Embryonic facial prominence (tissue), 1 donor: ENCODE measurements at regions not wholly inside any gene's neighbourhood (a gene's known extent, or its start where the extent isn't known, plus 50 kb on each side); places are given as distances from the start of the nearest gene placed in this dataset.
"Not testable (repeated sequence)": the region's sequence is repeated elsewhere in the genome, so short reads cannot be mapped to it uniquely, and the experiment has no call there.

Experiments
- DNase-seq: peaks from one replicate; pipeline ENCODE4 v3.0.0-alpha.2; 2016; ENCODE audit errors: extremely low spot score

DNA sequence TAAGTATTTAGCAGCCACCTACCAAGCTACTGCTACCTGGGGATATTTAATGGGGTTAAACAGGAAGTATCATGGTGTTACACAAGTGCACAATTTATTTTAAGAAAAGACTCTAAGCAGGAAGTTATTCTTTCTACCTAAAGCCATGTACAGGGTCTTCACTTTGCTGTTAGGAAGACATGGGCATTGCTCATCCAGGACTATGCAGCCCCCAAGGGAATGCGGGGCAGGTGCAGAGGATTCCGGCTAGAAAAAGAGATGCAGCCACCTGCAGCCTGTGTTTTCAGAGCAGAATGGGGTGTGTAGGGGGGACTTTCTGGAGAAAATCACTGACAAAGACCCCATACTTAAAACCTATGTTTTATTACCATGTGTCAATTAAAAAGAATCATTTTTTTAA is 399.1 kb upstream of the NOX3 start:
- no peak for DNase-seq

DNA sequence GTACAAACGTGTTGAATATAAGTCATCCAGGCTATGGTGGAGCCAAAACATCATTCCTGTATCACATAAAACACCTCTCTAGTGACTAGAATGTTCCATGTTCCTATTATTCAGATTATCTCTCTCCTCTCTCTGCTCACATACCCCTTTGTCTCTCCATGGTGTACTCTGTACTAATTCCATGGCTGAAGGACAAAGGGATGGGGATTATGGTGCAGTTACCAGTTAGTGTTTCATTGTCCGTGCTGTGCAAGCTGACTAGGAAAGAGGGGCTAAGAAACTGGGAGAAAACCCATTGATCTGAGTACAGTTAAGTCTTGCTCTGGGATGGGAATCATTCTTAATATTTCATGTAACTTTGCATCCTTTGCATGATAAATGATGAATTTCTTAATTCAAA is 397.4 kb upstream of the NOX3 start:
- DNase-seq, result no peak

DNA sequence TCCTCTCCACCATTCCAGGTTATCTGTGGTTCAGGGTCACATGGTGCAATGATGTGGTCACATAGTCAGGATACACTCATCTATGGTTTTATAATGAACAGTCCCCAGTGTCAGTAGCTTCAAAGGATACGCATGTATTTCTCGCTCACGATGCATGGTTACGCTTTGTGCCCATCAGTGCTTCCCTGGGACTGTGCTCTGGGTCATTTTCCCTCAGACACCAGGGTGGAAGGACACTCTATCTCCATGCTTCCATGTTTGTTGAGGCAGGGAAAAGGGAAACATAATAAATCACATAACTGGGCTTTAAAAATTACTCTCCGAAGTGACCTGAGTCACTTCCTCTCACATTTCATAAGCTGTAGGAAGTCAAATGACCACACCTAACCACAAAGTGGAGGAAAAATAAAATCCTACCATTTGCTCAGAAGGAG is 394.8 kb upstream of the NOX3 start:
- DNase-seq, result no peak

- DNase-seq, result no peak
These were observed 392.1 kb upstream of the NOX3 start for GRCh38 chr6:155847711-155848110.

DNA sequence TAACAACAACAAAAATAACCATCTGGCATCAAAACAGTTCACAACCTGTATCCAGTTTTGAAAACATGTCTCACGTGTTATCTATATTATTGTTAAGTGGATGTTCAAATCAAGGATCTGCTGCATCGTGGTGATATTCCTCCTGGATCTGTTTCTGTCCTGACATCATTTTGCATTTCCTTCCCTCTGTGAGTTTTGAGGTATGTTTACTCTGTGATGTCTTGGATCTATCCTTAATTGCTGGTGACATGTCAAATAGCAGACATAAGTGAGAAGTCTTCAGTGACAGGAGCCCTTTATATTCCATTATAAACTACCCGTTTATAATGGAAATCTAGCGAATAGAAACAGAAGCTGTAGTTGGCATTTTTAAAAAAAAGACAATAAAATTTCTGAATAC is 381.8 kb upstream of the NOX3 start:
- no peak for DNase-seq

GRCh38 chr6:155832596-155832995 is 377.0 kb upstream of the NOX3 start:
- no peak for DNase-seq

- no peak for DNase-seq
These were observed 374.9 kb upstream of the NOX3 start for GRCh38 chr6:155830531-155830930.

DNA sequence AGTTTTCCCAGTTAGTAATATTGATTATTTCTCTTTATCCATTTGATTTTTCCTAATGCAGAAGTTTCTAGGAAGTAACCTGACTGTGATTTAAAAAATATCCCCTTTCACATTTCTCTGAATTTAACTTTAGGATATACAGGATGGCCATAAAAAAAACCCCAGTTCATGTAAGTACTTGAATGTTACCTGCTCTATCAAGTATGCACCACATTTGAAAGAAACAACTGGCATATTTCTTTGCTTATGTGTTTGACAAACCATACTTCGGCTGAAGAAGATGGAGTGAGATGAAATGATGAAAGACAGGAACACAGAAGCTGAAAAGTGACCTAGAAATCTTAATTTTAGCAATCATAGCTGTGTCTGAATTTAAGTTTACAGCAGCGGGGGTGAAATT is 374.0 kb upstream of the NOX3 start:
- DNase-seq, result no peak

DNA sequence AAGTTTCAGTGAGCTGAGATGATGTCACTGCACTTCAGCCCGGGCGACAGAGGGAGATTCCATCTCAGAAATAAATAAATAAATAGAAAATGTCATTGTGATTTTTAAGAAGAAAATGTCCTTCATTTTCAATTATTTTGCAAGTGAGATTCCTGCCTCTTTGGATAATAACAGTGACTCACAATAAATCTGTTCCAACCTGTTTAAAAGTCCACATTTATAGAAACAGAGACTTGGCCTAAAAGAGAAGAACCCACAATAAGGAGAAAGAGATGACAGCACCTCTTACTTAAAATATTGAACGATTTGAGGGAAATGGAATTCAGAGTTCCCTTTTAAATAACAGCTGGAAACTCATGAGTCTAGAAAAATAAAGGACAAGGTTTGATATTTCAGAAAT is 373.4 kb upstream of the NOX3 start:
- no peak for DNase-seq

- no peak for DNase-seq
These were observed 363.1 kb upstream of the NOX3 start for GRCh38 chr6:155818698-155819097.

- DNase-seq, result no peak
These were observed 357.9 kb upstream of the NOX3 start for GRCh38 chr6:155813548-155813947.

GRCh38 chr6:155807243-155807642 is 351.6 kb upstream of the NOX3 start:
- DNase-seq, result no peak

DNA sequence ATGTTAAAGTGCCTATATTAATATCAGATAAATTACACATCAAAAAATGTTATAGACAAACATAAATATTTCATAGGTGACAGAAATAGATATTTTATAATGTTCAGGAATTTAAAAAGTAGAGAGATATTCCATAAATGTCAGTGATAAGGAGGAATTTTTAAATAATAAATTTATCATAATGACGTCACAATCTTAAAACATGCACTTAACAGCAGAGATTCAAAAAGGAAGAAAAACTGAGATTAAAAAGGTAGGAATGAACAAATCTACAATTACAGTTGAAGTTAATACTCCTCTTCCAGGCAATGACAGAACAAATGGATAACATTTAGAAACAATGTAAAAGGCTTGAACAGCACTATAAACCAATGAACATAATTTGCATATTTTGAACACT is 345.4 kb upstream of the NOX3 start:
- no peak for DNase-seq

GRCh38 chr6:155798876-155799275 is 343.2 kb upstream of the NOX3 start:
- DNase-seq, result not testable (repeated sequence)

DNA sequence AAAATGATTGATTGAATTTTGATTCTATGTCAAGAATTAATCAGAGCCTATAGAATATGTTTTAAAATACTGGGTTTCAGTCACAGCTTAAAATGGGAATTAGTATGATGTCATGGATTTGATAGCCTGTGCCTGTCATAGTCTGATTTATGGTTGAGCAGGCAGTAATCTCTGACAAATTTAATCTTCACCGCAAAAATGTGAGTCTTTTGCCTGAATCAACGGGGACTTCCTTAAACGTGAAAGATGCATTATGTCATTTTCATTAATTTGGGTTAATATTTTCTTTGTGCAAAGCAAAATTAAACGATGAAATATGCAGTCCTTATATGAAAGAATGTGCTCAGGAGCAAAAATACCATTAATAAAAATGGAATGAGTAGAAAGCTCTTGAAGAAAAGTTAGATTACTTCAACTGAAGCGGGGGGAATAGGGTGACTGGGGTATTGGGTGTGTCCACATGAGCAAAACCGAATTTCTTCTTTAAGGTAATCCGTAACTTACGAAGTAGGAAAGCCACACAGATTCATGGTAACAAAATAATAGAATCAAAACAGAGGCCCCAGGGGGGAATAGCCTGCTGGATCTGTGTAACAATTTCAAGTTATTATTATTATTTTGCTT is 339.6 kb upstream of the NOX3 start:
- no peak for DNase-seq

DNA sequence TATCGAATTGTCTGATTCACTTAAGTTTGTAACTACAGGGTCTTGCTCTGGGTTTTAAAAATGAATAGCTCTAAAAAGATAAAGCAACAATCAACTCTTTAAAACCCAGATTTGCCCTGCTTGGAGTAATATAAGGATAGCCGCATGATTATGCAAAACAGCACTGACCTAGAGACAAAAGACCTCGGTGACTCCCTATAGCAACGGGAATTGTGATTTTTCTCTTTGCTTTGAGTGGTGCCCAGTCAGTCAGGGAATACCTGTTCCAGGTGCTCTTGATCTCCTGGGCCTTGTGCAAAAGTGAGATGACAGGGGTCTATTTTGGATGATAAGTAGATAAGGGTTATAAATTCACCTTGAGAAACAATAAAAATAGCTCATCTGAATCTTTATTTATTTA is 336.3 kb upstream of the NOX3 start:
- DNase-seq, result no peak

GRCh38 chr6:155791186-155791585 is 335.5 kb upstream of the NOX3 start:
- DNase-seq, result no peak

DNA sequence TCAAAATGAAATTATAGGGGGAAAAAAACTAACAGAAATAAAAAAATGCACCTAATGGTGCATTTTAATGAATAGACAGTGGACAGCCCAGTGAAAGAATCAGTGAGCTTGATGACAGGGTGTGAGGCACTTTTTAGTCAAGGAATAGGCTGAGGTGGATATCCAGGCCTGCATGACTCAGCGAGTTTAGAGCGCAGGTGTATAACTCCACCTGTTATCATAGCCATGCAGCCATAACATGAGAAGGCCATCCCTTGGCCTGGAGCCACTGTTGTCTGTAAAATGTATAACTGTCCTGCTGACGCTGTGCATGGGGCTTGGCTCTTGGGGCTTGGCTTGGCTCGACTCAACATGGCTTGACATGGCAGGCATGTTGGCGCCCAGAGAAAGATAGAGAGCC is 331.5 kb upstream of the NOX3 start:
- no peak for DNase-seq

DNA sequence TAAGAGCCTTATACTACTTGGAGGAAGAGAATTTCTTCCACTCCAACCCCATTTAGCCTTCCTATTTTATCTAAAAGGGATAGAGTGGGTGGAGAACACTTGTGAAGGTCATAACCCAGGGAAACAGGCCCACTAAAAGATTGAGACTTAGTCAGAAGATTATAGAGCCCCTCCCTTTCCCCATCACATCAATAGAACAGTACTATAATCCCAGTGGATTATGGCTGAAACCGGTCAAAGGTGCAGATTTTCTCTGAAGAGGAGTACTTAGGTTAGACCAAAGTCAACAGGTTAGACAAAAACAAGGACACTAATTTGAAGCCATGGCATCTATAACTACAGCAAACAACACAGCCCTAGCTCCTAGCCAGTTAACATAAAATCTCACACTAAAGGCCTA is 330.9 kb upstream of the NOX3 start:
- DNase-seq, result no peak

DNA sequence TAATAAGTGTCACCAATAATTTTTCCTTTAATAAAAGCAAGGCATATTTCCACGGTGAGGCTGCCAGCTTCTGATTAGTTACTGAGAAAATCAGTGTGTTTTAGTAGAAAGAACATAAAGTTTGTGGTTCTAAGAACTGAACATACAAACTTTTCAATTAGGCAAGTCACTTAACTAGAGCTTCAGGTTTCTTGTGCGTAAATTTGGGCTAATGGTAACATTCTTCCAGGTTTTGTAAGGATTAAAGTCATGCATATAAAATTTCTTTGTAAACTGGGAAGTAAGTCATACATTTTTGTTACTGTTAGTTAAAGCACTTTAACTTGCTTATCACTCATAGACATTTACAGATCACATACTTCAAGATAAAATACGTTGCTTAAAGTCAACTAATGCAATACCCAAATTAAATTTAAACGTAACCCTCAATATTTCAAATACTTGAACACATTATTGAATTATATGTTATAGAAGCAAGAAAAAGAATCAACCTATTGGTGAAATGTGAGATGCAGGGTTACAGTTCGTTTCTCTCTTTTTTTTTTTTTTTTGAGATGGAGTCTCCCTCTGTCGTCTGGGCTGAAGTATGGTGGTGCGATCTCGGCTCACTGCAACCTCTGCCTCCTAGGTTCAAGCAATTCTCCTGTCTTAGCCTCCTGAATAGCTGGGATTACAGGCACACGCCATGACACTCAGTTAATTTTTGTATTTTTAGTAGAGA is 327.3 kb upstream of the NOX3 start:
- no peak for DNase-seq

- DNase-seq, result no peak
These were observed 326.7 kb upstream of the NOX3 start for GRCh38 chr6:155782320-155782731.

DNA sequence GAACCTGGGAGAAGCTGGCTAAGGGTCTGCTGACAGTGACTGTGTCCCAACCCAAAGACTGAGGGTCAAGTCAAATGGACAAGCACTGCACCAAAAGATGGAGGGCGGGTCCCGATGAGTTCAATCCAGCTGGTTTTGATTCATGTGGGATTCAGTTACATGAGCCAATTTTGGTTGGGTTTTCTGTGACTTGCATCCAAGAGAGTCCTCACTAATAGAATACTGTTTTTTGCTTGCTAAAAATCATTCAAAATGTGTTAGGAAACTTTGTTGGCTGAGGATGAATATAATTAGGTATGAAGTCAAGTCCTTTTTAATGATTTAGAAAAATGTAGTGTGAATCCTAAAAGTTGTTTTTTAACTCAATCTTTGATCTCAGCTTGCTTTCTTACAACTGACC is 323.8 kb upstream of the NOX3 start:
- DNase-seq, result no peak

DNA sequence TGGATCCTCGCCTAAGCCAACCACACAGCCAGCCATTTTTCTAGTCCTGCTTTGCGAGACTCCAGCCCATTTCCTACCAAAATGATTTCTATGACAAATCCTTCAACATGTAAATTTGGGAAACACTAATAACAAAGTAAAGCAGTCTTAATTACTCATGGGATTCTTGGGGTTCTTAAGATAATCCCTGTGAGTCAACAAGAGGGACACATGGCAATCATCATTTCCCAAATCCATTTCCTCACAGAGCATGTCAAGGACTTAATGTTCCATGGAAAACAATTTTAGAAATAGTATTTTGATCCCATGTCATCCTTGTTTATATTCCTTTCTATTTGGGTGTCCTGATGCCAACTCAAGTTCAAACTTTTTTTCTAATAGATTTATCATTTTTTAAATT is 322.7 kb upstream of the NOX3 start:
- DNase-seq, result no peak

- DNase-seq, result no peak
These were observed 316.2 kb upstream of the NOX3 start for GRCh38 chr6:155771822-155772221.
